RWPE1 (cell line): ENCODE measurements at regions not wholly inside any gene's neighbourhood (a gene's known extent, or its start where the extent isn't known, plus 50 kb on each side); places are given as distances from the start of the nearest gene placed in this dataset.

Source experiments
- CTCF ChIA-PET: fragments of 350-600 bp; sonication (Branson Sonifier 250); formaldehyde crosslinking; extraction: SDS; loops from one replicate; lab custom pipeline; 2021; lab: Yijun Ruan, JAX
- POLR2A ChIA-PET: fragments of 400-600 bp; formaldehyde crosslinking; extraction: SDS; loops from one replicate; lab custom pipeline; 2020; ENCODE audit warnings: antibody characterized with exemption; ENCODE audit not compliant: low non-redundant PET; lab: Yijun Ruan, JAX
- DNase-seq: peaks from one replicate; pipeline ENCODE4 v3.0.0; 2012; ENCODE audit warnings: low spot score
- H3K27ac ChIP-seq: fragments of 450-650 bp; 2 replicates; pipeline ENCODE4 v1.5.1; 2017
- TF ChIP-seq, protein P1 (sequence below): fragments of 450-650 bp; conservative IDR thresholded peaks from 2 replicates; pipeline ENCODE4 v1.5.1; 2017; ENCODE audit warnings: low read depth, mild to moderate bottlenecking

- ChIA-PET CTCF (no interaction called here), POLR2A (no interaction called here)
- no peak overlapping the region for H3K27ac ChIP-seq
- TF ChIP-seq, protein P1, sequence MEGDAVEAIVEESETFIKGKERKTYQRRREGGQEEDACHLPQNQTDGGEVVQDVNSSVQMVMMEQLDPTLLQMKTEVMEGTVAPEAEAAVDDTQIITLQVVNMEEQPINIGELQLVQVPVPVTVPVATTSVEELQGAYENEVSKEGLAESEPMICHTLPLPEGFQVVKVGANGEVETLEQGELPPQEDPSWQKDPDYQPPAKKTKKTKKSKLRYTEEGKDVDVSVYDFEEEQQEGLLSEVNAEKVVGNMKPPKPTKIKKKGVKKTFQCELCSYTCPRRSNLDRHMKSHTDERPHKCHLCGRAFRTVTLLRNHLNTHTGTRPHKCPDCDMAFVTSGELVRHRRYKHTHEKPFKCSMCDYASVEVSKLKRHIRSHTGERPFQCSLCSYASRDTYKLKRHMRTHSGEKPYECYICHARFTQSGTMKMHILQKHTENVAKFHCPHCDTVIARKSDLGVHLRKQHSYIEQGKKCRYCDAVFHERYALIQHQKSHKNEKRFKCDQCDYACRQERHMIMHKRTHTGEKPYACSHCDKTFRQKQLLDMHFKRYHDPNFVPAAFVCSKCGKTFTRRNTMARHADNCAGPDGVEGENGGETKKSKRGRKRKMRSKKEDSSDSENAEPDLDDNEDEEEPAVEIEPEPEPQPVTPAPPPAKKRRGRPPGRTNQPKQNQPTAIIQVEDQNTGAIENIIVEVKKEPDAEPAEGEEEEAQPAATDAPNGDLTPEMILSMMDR, result no peak
- no peak for DNase-seq
Observed at GRCh38 chr2:59190518-59190917, 949.4 kb upstream of the FANCL start.

DNA sequence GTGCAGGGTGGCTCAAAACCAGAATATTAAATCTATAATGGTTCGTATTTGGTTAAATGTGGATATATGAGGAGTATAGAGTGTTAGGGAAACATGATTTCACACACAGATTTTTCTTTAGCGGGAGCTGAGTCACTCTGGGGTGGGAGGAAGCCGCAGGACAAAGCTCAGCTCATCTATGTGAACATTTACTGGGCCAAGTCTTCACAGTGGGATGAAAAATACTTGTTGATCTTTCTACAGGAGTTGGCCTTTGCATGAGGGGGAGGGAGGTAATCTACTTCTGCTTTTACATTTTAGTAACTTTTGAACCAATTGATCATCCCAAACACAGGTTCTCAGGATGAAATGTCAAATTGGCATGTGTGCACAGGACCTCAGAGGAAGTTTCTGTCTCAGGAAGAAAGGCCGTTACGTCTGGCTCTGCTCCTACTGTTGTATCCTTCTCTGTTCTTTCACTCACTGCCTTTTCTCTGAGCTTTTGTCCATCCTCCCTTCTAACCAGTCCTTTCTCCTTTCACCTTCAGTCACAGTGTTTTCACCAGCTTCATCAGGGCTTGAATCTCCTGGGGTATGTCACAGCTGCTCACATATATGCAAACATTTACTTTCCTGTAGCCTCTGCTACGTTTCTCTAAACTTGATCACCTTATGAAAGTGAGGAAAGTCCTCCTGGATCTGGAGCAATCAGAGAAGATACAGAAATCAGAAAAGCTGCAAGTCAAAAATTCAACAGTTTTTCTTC lies 943.3 kb upstream of the FANCL start:
- CTCF ChIA-PET, result interaction anchor here (0.6 kb wide), 1 partner anchor 655 kb away, joined by 3 read pairs; no protein-coding TSS in a partner anchor
- POLR2A ChIA-PET, result no interaction called here
- no peak for DNase-seq

GRCh38 chr2:59183070-59183469 lies 941.9 kb upstream of the FANCL start:
- H3K27ac ChIP-seq, result no peak overlapping the region
- TF ChIP-seq, protein P1, result no peak
- ChIA-PET CTCF (no interaction called here), POLR2A (no interaction called here)
- no peak for DNase-seq

More for the DNA sequence above, 943.3 kb upstream of the FANCL start:
- TF ChIP-seq, protein P1, result no peak
- H3K27ac ChIP-seq, result no peak overlapping the region

- DNase-seq, result peak; percentile 6
- ChIA-PET CTCF (interaction anchor here (0.6 to 0.7 kb wide), 2 partner anchors 17 to 229 kb away, joined by 3 read pairs; no protein-coding TSS in a partner anchor), POLR2A (no interaction called here)
Observed at GRCh38 chr2:59182249-59182648, 941.1 kb upstream of the FANCL start.

DNA sequence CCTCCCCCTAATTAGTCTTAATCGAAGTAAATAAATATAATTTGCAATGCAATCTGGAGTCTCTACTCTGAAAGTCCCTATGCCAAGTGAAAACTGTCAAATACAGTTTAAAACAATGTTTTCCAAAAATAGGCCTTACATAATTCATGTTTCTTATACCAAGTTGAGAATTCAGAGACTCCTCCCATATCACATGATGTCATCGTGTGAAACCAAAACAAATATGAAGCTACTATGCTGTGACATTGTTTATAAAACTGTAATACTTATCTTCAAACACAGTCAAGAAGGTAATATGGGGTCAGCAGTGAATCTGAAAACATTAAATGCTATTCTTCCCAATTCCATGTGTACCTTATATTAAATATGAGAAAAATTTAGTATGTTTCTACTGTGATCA lies 940.2 kb upstream of the FANCL start:
- POLR2A ChIA-PET, result no interaction called here
- TF ChIP-seq, protein P1, result no peak
- no peak overlapping the region for H3K27ac ChIP-seq
- no peak for DNase-seq
- CTCF ChIA-PET, result no interaction called here

More at GRCh38 chr2:59182249-59182648, 941.1 kb upstream of the FANCL start:
- no peak overlapping the region for H3K27ac ChIP-seq
- TF ChIP-seq, protein P1, result no peak

GRCh38 chr2:59180621-59181020 lies 939.5 kb upstream of the FANCL start:
- TF ChIP-seq, protein P1, result no peak
- no peak overlapping the region for H3K27ac ChIP-seq
- ChIA-PET CTCF (no interaction called here), POLR2A (no interaction called here)
- no peak for DNase-seq
